PC-3 (cell line): ENCODE measurements at regions not wholly inside any gene's neighbourhood (a gene's known extent, or its start where the extent isn't known, plus 50 kb on each side); places are given as distances from the start of the nearest gene placed in this dataset.

Experiments
- ATAC-seq: fragments of 200-7000 bp; cut with Tn5 transposase; 2 replicates; pipeline ENCODE4 v1.9.1; 2020; ENCODE audit warnings: mild to moderate bottlenecking, moderate library complexity
- BruUV-seq: library from RNA; stranded (reverse); fragments of 400-500 nt; replicated peaks from 2 replicates; lab custom pipeline; 2021; lab: Mats Ljungman, UMichigan
- CTCF ChIA-PET: fragments of 300-600 bp; sonication (Branson Sonifier 250); formaldehyde crosslinking; loops from one replicate; lab custom pipeline; 2022; ENCODE audit warnings: antibody characterized with exemption; lab: Charles Lee
- POLR2A ChIA-PET: fragments of 300-600 bp; sonication (Branson Sonifier 250); formaldehyde crosslinking; loops from one replicate; lab custom pipeline; 2022; ENCODE audit warnings: antibody characterized with exemption; ENCODE audit not compliant: unreplicated experiment; lab: Charles Lee
- DNase-seq: peaks from one replicate; pipeline ENCODE4 v3.0.0-alpha.2; 2015
- H2AFZ ChIP-seq: fragments of 300-600 bp; sonication (generic); 2 replicates; pipeline ENCODE4 v1.6.0; 2016; ENCODE audit warnings: antibody characterized with exemption, low read length
- H3F3A ChIP-seq: fragments of 300-600 bp; sonication (generic); one replicate; pipeline ENCODE4 v1.6.0; 2017; ENCODE audit warnings: antibody characterized with exemption, low read length, control low read depth, mild to moderate bottlenecking; ENCODE audit not compliant: unreplicated experiment
- H3K27ac ChIP-seq: fragments of 300-600 bp; sonication (generic); 2 replicates; pipeline ENCODE4 v1.5.1; 2016; ENCODE audit warnings: mild to moderate bottlenecking, low read length
- H3K27me3 ChIP-seq: fragments of 300-600 bp; sonication (generic); 2 replicates; pipeline ENCODE4 v1.6.1; 2016; ENCODE audit warnings: low read length, mixed read lengths
- H3K36me3 ChIP-seq: fragments of 300-600 bp; sonication (generic); 2 replicates; pipeline ENCODE4 v1.6.1; 2016; ENCODE audit warnings: low read depth, mixed run types, low read length, mixed read lengths
- H3K4me1 ChIP-seq: fragments of 300-600 bp; sonication (generic); 2 replicates; pipeline ENCODE4 v1.5.1; 2016; ENCODE audit warnings: low read length; ENCODE audit not compliant: insufficient read depth
- H3K4me2 ChIP-seq: fragments of 300-600 bp; sonication (generic); 2 replicates; pipeline ENCODE4 v1.6.0; 2016; ENCODE audit warnings: low read length
- H3K4me3 ChIP-seq: fragments of 300-600 bp; sonication (generic); 2 replicates; pipeline ENCODE4 v1.5.1; 2016; ENCODE audit warnings: mild to moderate bottlenecking, low read length, mixed read lengths
- H3K79me2 ChIP-seq: fragments of 300-600 bp; sonication (generic); 2 replicates; pipeline ENCODE4 v1.6.1; 2017; ENCODE audit warnings: low read length, mixed read lengths
- H3K9ac ChIP-seq: fragments of 300-600 bp; sonication (generic); 2 replicates; pipeline ENCODE4 v1.6.0; 2016; ENCODE audit warnings: mild to moderate bottlenecking, low read length
- H3K9me2 ChIP-seq: fragments of 300-600 bp; sonication (generic); replicated peaks from 2 replicates; pipeline ENCODE4 v1.6.1; 2016; ENCODE audit warnings: mixed run types, low read length, mixed read lengths
- H3K9me3 ChIP-seq: fragments of 300-600 bp; sonication (generic); 2 replicates; pipeline ENCODE4 v1.6.1; 2016; ENCODE audit warnings: low read length, mixed read lengths
- H4K20me1 ChIP-seq: fragments of 300-600 bp; sonication (generic); 2 replicates; pipeline ENCODE4 v1.6.1; 2016; ENCODE audit warnings: low read length, mixed read lengths
- EZH2 ChIP-seq: fragments of 300-600 bp; sonication (generic); IDR thresholded peaks from one replicate; pipeline ENCODE4 v1.6.1; 2017; ENCODE audit warnings: antibody characterized with exemption, mild to moderate bottlenecking, low read length; ENCODE audit not compliant: unreplicated experiment
- EZH2phosphoT487 ChIP-seq: fragments of 300-600 bp; sonication (generic); IDR thresholded peaks from 2 replicates; pipeline ENCODE4 v1.6.1; 2018; ENCODE audit warnings: mild to moderate bottlenecking, antibody characterized with exemption, low read length, borderline replicate concordance
- intact Hi-C: fragments of 100-400 bp; cut with micrococcal nuclease; formaldehyde crosslinking; loops from 2 replicates; pipeline ENCODE4 v1.9.0; 2023
- TF ChIP-seq, protein P1 (sequence below): fragments of 300-600 bp; sonication (generic); conservative IDR thresholded peaks from 2 replicates; pipeline ENCODE4 v1.5.1; 2017; ENCODE audit warnings: antibody characterized with exemption, low read depth, mild to moderate bottlenecking, low read length

DNA sequence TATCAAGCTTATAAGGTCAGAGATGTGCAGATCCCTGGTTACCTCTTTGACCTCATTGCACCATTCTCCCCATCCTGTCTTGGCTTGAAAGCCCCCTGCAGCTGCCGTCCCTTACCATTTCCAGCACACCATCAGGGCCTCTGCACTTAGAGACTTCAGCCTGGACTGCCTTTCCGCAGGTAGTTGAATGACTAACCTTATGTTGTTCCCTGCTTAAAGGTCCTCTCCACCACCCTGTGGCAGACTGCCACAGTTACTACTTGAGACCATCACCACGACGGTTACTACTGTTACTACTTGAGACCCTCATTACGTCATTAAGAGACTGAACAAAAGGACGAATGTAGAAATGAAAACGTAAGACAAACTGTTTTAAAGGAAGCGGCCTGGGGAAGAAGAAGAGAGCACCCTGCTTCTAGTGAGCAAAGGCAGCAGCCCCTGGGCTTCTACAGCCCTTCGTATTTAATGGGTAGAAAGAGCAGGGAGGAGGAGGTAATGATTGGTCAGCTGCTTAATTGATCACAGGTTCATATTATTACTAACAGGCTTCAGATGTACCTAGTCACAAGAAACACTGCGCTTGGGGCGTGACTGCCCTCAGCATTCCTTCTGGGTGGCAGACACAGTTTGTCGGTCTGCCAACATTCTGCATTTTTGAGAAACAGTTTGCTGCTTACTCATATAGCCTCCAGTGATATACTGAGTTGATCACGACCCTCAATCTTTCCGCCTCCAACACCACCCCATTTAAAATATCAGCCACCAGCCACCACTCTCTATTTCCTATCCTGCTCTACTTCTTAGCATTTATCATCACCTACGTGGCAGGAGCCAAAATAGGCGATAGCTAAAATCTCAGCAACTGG, 74.1 kb upstream of the PARD3 start:
- no peaks in the 10 kb centered on the region for H4K20me1 ChIP-seq
- intact Hi-C loops: no loop called here
- peak overlapping the region; percentile 54 for H2AFZ ChIP-seq
- H3K4me3 ChIP-seq: no peak overlapping the region
- TF ChIP-seq EZH2phosphoT487: no peak
- TF ChIP-seq, protein P1, sequence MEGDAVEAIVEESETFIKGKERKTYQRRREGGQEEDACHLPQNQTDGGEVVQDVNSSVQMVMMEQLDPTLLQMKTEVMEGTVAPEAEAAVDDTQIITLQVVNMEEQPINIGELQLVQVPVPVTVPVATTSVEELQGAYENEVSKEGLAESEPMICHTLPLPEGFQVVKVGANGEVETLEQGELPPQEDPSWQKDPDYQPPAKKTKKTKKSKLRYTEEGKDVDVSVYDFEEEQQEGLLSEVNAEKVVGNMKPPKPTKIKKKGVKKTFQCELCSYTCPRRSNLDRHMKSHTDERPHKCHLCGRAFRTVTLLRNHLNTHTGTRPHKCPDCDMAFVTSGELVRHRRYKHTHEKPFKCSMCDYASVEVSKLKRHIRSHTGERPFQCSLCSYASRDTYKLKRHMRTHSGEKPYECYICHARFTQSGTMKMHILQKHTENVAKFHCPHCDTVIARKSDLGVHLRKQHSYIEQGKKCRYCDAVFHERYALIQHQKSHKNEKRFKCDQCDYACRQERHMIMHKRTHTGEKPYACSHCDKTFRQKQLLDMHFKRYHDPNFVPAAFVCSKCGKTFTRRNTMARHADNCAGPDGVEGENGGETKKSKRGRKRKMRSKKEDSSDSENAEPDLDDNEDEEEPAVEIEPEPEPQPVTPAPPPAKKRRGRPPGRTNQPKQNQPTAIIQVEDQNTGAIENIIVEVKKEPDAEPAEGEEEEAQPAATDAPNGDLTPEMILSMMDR: no peak
- TF ChIP-seq EZH2: no peak
- DNase-seq: peak; percentile 99
- no peak overlapping the region for H3K27ac ChIP-seq
- H3K9me2 ChIP-seq: no peaks in the 10 kb centered on the region
- peaks cover 16% of the 10 kb centered on the region for H3K4me1 ChIP-seq
- no peaks in the 10 kb centered on the region for H3K9me3 ChIP-seq
- no peaks in the 10 kb centered on the region for H3K36me3 ChIP-seq
- no peaks in the 10 kb centered on the region for H3F3A ChIP-seq
- peak; percentile 51 for ATAC-seq
- no peaks in the 10 kb centered on the region for H3K27me3 ChIP-seq
- no peak overlapping the region for H3K9ac ChIP-seq
- POLR2A ChIA-PET: interaction anchor here (0.6 kb wide), 1 partner anchor 30 kb away, joined by 4 read pairs; no protein-coding TSS in a partner anchor
- peak overlapping the region; percentile 15 for H3K4me2 ChIP-seq
- no TSS peak for BruUV-seq
- CTCF ChIA-PET: no interaction called here
- no peaks in the 10 kb centered on the region for H3K79me2 ChIP-seq

DNA sequence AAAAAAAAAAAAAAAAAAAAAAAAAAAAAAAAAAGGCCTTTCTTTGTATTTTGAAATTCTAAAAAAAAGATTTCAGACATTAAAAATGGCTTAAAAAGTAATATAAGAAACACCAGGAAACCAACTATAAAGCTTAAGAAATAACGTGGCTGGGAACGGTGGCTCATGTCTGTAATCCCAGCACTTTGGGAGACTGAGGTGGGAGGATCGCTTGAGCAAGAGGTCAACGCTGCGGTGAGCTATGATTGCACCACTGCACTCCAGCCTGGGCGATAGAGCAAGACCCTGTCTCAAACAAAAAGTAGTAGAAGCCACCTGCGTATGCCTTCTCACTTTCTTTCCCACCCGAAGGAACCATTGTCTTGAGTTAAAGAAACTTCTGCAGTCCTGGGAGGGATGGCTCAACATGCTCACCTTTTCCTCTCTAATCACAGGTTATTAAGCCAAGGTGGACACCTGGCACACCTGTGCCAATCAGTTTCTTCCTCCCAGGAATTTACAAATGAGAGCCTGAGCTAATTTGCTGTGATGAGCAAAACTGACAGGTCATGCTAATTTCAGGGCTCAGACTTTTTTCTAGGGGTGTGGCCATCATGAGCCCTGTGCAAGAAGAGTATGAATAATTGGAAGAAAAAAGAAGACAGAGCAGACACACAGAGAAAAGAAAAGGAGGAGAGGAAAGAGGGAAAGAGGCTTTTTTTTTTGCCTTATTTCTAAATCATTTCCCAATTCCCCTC, 72.0 kb upstream of the PARD3 start:
- ChIA-PET CTCF (interaction anchor here (0.5 to 0.6 kb wide), 2 partner anchors 99 to 1266 kb away, joined by 3 to 7 read pairs; no protein-coding TSS in a partner anchor), POLR2A (no interaction called here)

More for the DNA sequence above, 72.0 kb upstream of the PARD3 start:
- intact Hi-C loops: no loop called here
- Histone ChIP-seq H3K27me3 (no peaks in the 10 kb centered on the region), H3K4me2 (no peak overlapping the region), H3F3A (no peaks in the 10 kb centered on the region), H4K20me1 (no peaks in the 10 kb centered on the region), H3K9ac (no peak overlapping the region), H3K79me2 (no peaks in the 10 kb centered on the region), H3K4me1 (peaks cover 16% of the 10 kb centered on the region), H3K9me3 (no peaks in the 10 kb centered on the region), H3K4me3 (no peak overlapping the region), H2AFZ (no peak overlapping the region), H3K27ac (no peak overlapping the region), H3K9me2 (no peaks in the 10 kb centered on the region), H3K36me3 (no peaks in the 10 kb centered on the region)
- no peak for DNase-seq
- ATAC-seq: no peak
- TF ChIP-seq, protein P1: no peak
- TF ChIP-seq EZH2phosphoT487 (no peak), EZH2 (no peak)
- BruUV-seq: no TSS peak
